Gastroesophageal sphincter (tissue), 3 donors: ENCODE measurements at regions not wholly inside any gene's neighbourhood (a gene's known extent, or its start where the extent isn't known, plus 50 kb on each side); places are given as distances from the start of the nearest gene placed in this dataset.
"Not testable (repeated sequence)": the region's sequence is repeated elsewhere in the genome, so short reads cannot be mapped to it uniquely, and the experiment has no call there.

Source experiments
- EP300 ChIP-seq: sonication (generic); formaldehyde crosslinking; IDR thresholded peaks from one replicate; pipeline ENCODE4 v1.6.1; 2017; ENCODE audit warnings: antibody characterized with exemption, mild to moderate bottlenecking
- POLR2A ChIP-seq, 2 donors: fragments of 450-650 bp; IDR thresholded peaks; one replicate each; pipeline ENCODE4 v1.6.1; 2017; ENCODE audit warnings: antibody characterized with exemption in 2 of 2, mild to moderate bottlenecking in 2 of 2, moderate library complexity in 1 of 2
- TF ChIP-seq, protein P1 (sequence below), 4 experiments: fragments of 200-600 bp in 2 of 4; fragments of 450-650 bp in 2 of 4; sonication (generic) in 1 of 4; IDR thresholded peaks; one replicate each; pipeline ENCODE4 v1.5.1; 2017 to 2019; ENCODE audit warnings: antibody characterized with exemption in 4 of 4, mild to moderate bottlenecking in 2 of 4, moderate library complexity in 2 of 4

- TF ChIP-seq, protein P1, sequence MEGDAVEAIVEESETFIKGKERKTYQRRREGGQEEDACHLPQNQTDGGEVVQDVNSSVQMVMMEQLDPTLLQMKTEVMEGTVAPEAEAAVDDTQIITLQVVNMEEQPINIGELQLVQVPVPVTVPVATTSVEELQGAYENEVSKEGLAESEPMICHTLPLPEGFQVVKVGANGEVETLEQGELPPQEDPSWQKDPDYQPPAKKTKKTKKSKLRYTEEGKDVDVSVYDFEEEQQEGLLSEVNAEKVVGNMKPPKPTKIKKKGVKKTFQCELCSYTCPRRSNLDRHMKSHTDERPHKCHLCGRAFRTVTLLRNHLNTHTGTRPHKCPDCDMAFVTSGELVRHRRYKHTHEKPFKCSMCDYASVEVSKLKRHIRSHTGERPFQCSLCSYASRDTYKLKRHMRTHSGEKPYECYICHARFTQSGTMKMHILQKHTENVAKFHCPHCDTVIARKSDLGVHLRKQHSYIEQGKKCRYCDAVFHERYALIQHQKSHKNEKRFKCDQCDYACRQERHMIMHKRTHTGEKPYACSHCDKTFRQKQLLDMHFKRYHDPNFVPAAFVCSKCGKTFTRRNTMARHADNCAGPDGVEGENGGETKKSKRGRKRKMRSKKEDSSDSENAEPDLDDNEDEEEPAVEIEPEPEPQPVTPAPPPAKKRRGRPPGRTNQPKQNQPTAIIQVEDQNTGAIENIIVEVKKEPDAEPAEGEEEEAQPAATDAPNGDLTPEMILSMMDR (IDR thresholded peaks at IDR 0.05): not testable (repeated sequence)
- TF ChIP-seq POLR2A (IDR thresholded peaks at IDR 0.05); EP300: not testable (repeated sequence)
Observed at GRCh38 chr5:110875115-110875514, 136.3 kb downstream of the SLC25A46 start.
